DND-41 (cell line): ENCODE measurements at regions not wholly inside any gene's neighbourhood (a gene's known extent, or its start where the extent isn't known, plus 50 kb on each side); places are given as distances from the start of the nearest gene placed in this dataset.

ENCODE experiments used
- ATAC-seq: fragments of 200-7000 bp; cut with Tn5 transposase; 3 replicates; pipeline ENCODE4 v1.9.1; 2021; ENCODE audit warnings: low read depth; ENCODE audit not compliant: insufficient read depth
- DNase-seq: peaks from one replicate; pipeline ENCODE4 v3.0.0-alpha.2; 2020
- H2AFZ ChIP-seq: 2 replicates; pipeline ENCODE4 v1.6.0; 2012; ENCODE audit warnings: low read depth, low read length
- H3K27ac ChIP-seq: 2 replicates; pipeline ENCODE4 v1.5.1; 2012; ENCODE audit warnings: low read length, inconsistent platforms
- H3K27me3 ChIP-seq: fragments of 200-600 bp; sonication (generic); 2 replicates; pipeline ENCODE4 v1.6.0; 2012; ENCODE audit warnings: low read length, mild to moderate bottlenecking, inconsistent platforms; ENCODE audit not compliant: insufficient read depth, poor library complexity
- H3K36me3 ChIP-seq: 2 replicates; pipeline ENCODE4 v1.5.1; 2012; ENCODE audit warnings: low read length, inconsistent platforms; ENCODE audit not compliant: insufficient read depth
- H3K4me1 ChIP-seq: 2 replicates; pipeline ENCODE4 v1.5.1; 2012; ENCODE audit warnings: mild to moderate bottlenecking, low read length; ENCODE audit not compliant: insufficient read depth
- H3K4me2 ChIP-seq: 2 replicates; pipeline ENCODE4 v1.6.0; 2012; ENCODE audit warnings: mild to moderate bottlenecking, moderate library complexity, low read length, inconsistent platforms; ENCODE audit not compliant: insufficient read depth
- H3K4me3 ChIP-seq, 2 experiments: fragments of 200-600 bp in 1 of 2; shearing (Covaris generic) in 1 of 2; 2 replicates each; pipeline ENCODE4 v1.5.1; 2012 to 2016; ENCODE audit warnings: inconsistent platforms in 2 of 2, low read length in 2 of 2, mild to moderate bottlenecking in 2 of 2, low read depth in 1 of 2, moderate library complexity in 1 of 2
- H3K79me2 ChIP-seq: 2 replicates; pipeline ENCODE4 v1.6.0; 2012; ENCODE audit warnings: low read length, inconsistent platforms; ENCODE audit not compliant: insufficient read depth
- H3K9ac ChIP-seq: 2 replicates; pipeline ENCODE4 v1.6.0; 2012; ENCODE audit warnings: low read depth, mild to moderate bottlenecking, inconsistent platforms, low read length, moderate library complexity
- H3K9me3 ChIP-seq: 2 replicates; pipeline ENCODE4 v1.5.1; 2012; ENCODE audit warnings: low read length, moderate library complexity, mild to moderate bottlenecking, inconsistent platforms; ENCODE audit not compliant: insufficient read depth, severe bottlenecking
- H4K20me1 ChIP-seq: 2 replicates; pipeline ENCODE4 v1.6.0; 2012; ENCODE audit warnings: low read length; ENCODE audit not compliant: insufficient read depth
- CTCF ChIP-seq: IDR thresholded peaks from 2 replicates; pipeline ENCODE4 v1.5.1; 2012; ENCODE audit warnings: borderline replicate concordance, low read length, moderate library complexity, mild to moderate bottlenecking; ENCODE audit not compliant: poor library complexity, severe bottlenecking; ENCODE audit errors: extremely low read depth
- EZH2 ChIP-seq: IDR thresholded peaks from 3 replicates; pipeline ENCODE4 v1.6.1; 2012; ENCODE audit warnings: borderline replicate concordance, low read depth, mild to moderate bottlenecking, moderate library complexity, low read length, inconsistent platforms; ENCODE audit not compliant: severe bottlenecking

GRCh38 chr14:25237845-25238244 is 187.9 kb upstream of the STXBP6 start:
- H3K27me3 ChIP-seq: no peaks in the 10 kb centered on the region
- H3K4me2 ChIP-seq: no peak overlapping the region
- DNase-seq: no peak

GRCh38 chr14:25233613-25234012 is 183.7 kb upstream of the STXBP6 start:
- no peaks in the 10 kb centered on the region for H3K79me2 ChIP-seq
- DNase-seq (no peak), ATAC-seq (no peak)
- H3K27ac ChIP-seq: no peak overlapping the region
- H3K36me3 ChIP-seq: no peaks in the 10 kb centered on the region
- H3K9ac ChIP-seq: no peak overlapping the region
- TF ChIP-seq CTCF (no peak), EZH2 (no peak)
- no peaks in the 10 kb centered on the region for H4K20me1 ChIP-seq
- no peaks in the 10 kb centered on the region for H3K4me1 ChIP-seq
- no peak overlapping the region for H2AFZ ChIP-seq
- H3K4me2 ChIP-seq: no peak overlapping the region
- H3K27me3 ChIP-seq: no peaks in the 10 kb centered on the region
- no peak overlapping the region for H3K4me3 ChIP-seq
- no peaks in the 10 kb centered on the region for H3K9me3 ChIP-seq

More at GRCh38 chr14:25237845-25238244, 187.9 kb upstream of the STXBP6 start:
- H2AFZ ChIP-seq: no peak overlapping the region
- no peak overlapping the region for H3K9ac ChIP-seq
- no peaks in the 10 kb centered on the region for H3K79me2 ChIP-seq
- no peaks in the 10 kb centered on the region for H4K20me1 ChIP-seq
- no peak for ATAC-seq
- no peaks in the 10 kb centered on the region for H3K9me3 ChIP-seq
- H3K27ac ChIP-seq: no peak overlapping the region
- no peak for TF ChIP-seq EZH2
- TF ChIP-seq CTCF: no peak
- no peaks in the 10 kb centered on the region for H3K36me3 ChIP-seq
- H3K4me1 ChIP-seq: no peaks in the 10 kb centered on the region
- H3K4me3 ChIP-seq: no peak overlapping the region

GRCh38 chr14:25231004-25231403 is 181.1 kb upstream of the STXBP6 start:
- H3K27ac ChIP-seq: no peak overlapping the region
- no peak for DNase-seq
- H3K79me2 ChIP-seq: no peaks in the 10 kb centered on the region
- no peak overlapping the region for H2AFZ ChIP-seq
- no peak overlapping the region for H3K9ac ChIP-seq
- H3K4me1 ChIP-seq: no peaks in the 10 kb centered on the region
- no peak overlapping the region for H3K4me3 ChIP-seq
- ATAC-seq: no peak
- no peaks in the 10 kb centered on the region for H3K36me3 ChIP-seq
- no peaks in the 10 kb centered on the region for H3K9me3 ChIP-seq
- no peak overlapping the region for H3K4me2 ChIP-seq
- H4K20me1 ChIP-seq: no peaks in the 10 kb centered on the region
- H3K27me3 ChIP-seq: no peaks in the 10 kb centered on the region
- no peak for TF ChIP-seq EZH2

GRCh38 chr14:25226214-25226613 is 176.3 kb upstream of the STXBP6 start:
- DNase-seq (no peak), ATAC-seq (no peak)
- Histone ChIP-seq H3K27me3 (no peaks in the 10 kb centered on the region), H4K20me1 (no peaks in the 10 kb centered on the region), H3K9ac (no peak overlapping the region), H3K79me2 (no peaks in the 10 kb centered on the region), H3K4me3 (no peak overlapping the region), H3K4me1 (no peaks in the 10 kb centered on the region), H2AFZ (no peak overlapping the region), H3K4me2 (no peak overlapping the region), H3K27ac (no peak overlapping the region), H3K36me3 (no peaks in the 10 kb centered on the region), H3K9me3 (no peaks in the 10 kb centered on the region)
- no peak for TF ChIP-seq EZH2
- TF ChIP-seq CTCF: no peak
